IPS-18c (cell line): ENCODE measurements at regions not wholly inside any gene's neighbourhood (a gene's known extent, or its start where the extent isn't known, plus 50 kb on each side); places are given as distances from the start of the nearest gene placed in this dataset.
"Not testable (repeated sequence)": the region's sequence is repeated elsewhere in the genome, so short reads cannot be mapped to it uniquely, and the experiment has no call there.

ENCODE experiments used
- H3K4me3 ChIP-seq: 2 replicates; pipeline ENCODE4 v1.7.0; 2013; ENCODE audit warnings: low read depth, mild to moderate bottlenecking, low read length, moderate library complexity; ENCODE audit not compliant: insufficient read depth
- H3K9me3 ChIP-seq: one replicate; pipeline ENCODE4 v1.6.1; 2013; ENCODE audit warnings: mild to moderate bottlenecking, low read length, moderate library complexity; ENCODE audit not compliant: control insufficient read depth, insufficient read depth

GRCh38 chr4:34893382-34893781 lies 1350.9 kb downstream of the ARAP2 start:
- Histone ChIP-seq H3K4me3 (no peak overlapping the region), H3K9me3 (no peaks in the 10 kb centered on the region)

- no peak overlapping the region for H3K4me3 ChIP-seq
Measured at GRCh38 chr4:34920032-34920431, 1324.3 kb downstream of the ARAP2 start.

GRCh38 chr4:34921391-34921790 lies 1322.9 kb downstream of the ARAP2 start:
- no peaks in the 10 kb centered on the region for H3K9me3 ChIP-seq
- no peak overlapping the region for H3K4me3 ChIP-seq

More at GRCh38 chr4:34920032-34920431, 1324.3 kb downstream of the ARAP2 start:
- no peaks in the 10 kb centered on the region for H3K9me3 ChIP-seq

GRCh38 chr4:34922325-34922724 lies 1322.0 kb downstream of the ARAP2 start:
- Histone ChIP-seq H3K9me3 (no peaks in the 10 kb centered on the region), H3K4me3 (no peak overlapping the region)

GRCh38 chr4:34932591-34932990 lies 1311.7 kb downstream of the ARAP2 start:
- no peak overlapping the region for H3K4me3 ChIP-seq
- H3K9me3 ChIP-seq = no peaks in the 10 kb centered on the region

- H3K9me3 ChIP-seq = no peaks in the 10 kb centered on the region
Measured at GRCh38 chr4:34935739-34936138, 1308.6 kb downstream of the ARAP2 start.

GRCh38 chr4:34939073-34939472 lies 1305.2 kb downstream of the ARAP2 start:
- no peak overlapping the region for H3K4me3 ChIP-seq

More at GRCh38 chr4:34935739-34936138, 1308.6 kb downstream of the ARAP2 start:
- H3K4me3 ChIP-seq = no peak overlapping the region

GRCh38 chr4:34943741-34944386 lies 1300.5 kb downstream of the ARAP2 start:
- H3K9me3 ChIP-seq = no peaks in the 10 kb centered on the region
- no peak overlapping the region for H3K4me3 ChIP-seq

More at GRCh38 chr4:34939073-34939472, 1305.2 kb downstream of the ARAP2 start:
- H3K9me3 ChIP-seq = no peaks in the 10 kb centered on the region

- no peaks in the 10 kb centered on the region for H3K9me3 ChIP-seq
- no peak overlapping the region for H3K4me3 ChIP-seq
Measured at GRCh38 chr4:34950926-34951325, 1293.4 kb downstream of the ARAP2 start.

GRCh38 chr4:34953145-34953799 lies 1291.0 kb downstream of the ARAP2 start:
- Histone ChIP-seq H3K4me3 (no peak overlapping the region), H3K9me3 (no peaks in the 10 kb centered on the region)

GRCh38 chr4:34964613-34965012 lies 1279.7 kb downstream of the ARAP2 start:
- Histone ChIP-seq H3K4me3 (no peak overlapping the region), H3K9me3 (no peaks in the 10 kb centered on the region)

- Histone ChIP-seq H3K9me3 (no peaks in the 10 kb centered on the region), H3K4me3 (no peak overlapping the region)
Measured at GRCh38 chr4:34972189-34972588, 1272.1 kb downstream of the ARAP2 start.

- Histone ChIP-seq H3K4me3 (no peak overlapping the region), H3K9me3 (no peaks in the 10 kb centered on the region)
Measured at GRCh38 chr4:34973650-34974312, 1270.5 kb downstream of the ARAP2 start.

GRCh38 chr4:34974313-34974680 lies 1270.0 kb downstream of the ARAP2 start:
- Histone ChIP-seq H3K9me3 (no peaks in the 10 kb centered on the region), H3K4me3 (no peak overlapping the region)

GRCh38 chr4:35021222-35021621 lies 1223.1 kb downstream of the ARAP2 start:
- H3K9me3 ChIP-seq, H3K4me3 ChIP-seq: not testable (repeated sequence)

GRCh38 chr4:35025152-35025834 lies 1219.0 kb downstream of the ARAP2 start:
- Histone ChIP-seq H3K9me3 (no peaks in the 10 kb centered on the region), H3K4me3 (no peak overlapping the region)

GRCh38 chr4:35038079-35038805 lies 1206.1 kb downstream of the ARAP2 start:
- Histone ChIP-seq H3K4me3 (no peak overlapping the region), H3K9me3 (no peaks in the 10 kb centered on the region)
